Loucy (cell line): ENCODE measurements at regions not wholly inside any gene's neighbourhood (a gene's known extent, or its start where the extent isn't known, plus 50 kb on each side); places are given as distances from the start of the nearest gene placed in this dataset.

Source experiments
- EZH2phosphoT487 ChIP-seq: fragments of 200-600 bp; IDR thresholded peaks from 2 replicates; pipeline ENCODE4 v1.6.1; 2018; ENCODE audit warnings: antibody characterized with exemption, mild to moderate bottlenecking, moderate library complexity, borderline replicate concordance
- TF ChIP-seq, protein P1 (sequence below): fragments of 200-600 bp; sonication (generic); conservative IDR thresholded peaks from 2 replicates; pipeline ENCODE4 v1.5.1; 2014; ENCODE audit warnings: mild to moderate bottlenecking, antibody characterized with exemption, low read length

DNA sequence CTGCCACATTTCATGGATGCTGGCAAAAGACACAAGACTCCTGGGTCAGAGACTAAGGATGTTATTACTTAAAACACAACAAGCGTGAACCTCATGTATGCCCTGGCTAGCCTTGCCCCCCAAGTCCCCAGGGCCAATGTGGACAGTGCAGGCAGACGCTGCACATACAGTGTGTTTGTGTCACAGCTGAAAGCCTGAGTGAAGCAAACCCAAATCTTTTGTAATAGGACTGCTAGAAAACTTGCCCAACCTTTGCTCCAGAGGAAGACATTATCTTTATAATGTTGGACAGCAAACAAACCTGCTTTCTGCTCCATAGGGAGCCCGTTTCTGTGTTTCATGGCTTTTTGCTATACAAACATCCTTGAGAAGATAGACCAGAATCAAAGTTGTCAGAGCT, 282.0 kb upstream of the RORA start:
- TF ChIP-seq, protein P1, sequence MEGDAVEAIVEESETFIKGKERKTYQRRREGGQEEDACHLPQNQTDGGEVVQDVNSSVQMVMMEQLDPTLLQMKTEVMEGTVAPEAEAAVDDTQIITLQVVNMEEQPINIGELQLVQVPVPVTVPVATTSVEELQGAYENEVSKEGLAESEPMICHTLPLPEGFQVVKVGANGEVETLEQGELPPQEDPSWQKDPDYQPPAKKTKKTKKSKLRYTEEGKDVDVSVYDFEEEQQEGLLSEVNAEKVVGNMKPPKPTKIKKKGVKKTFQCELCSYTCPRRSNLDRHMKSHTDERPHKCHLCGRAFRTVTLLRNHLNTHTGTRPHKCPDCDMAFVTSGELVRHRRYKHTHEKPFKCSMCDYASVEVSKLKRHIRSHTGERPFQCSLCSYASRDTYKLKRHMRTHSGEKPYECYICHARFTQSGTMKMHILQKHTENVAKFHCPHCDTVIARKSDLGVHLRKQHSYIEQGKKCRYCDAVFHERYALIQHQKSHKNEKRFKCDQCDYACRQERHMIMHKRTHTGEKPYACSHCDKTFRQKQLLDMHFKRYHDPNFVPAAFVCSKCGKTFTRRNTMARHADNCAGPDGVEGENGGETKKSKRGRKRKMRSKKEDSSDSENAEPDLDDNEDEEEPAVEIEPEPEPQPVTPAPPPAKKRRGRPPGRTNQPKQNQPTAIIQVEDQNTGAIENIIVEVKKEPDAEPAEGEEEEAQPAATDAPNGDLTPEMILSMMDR = no peak
- no peak for TF ChIP-seq EZH2phosphoT487
